ENCODE measurements at regions not wholly inside any gene's neighbourhood (a gene's known extent, or its start where the extent isn't known, plus 50 kb on each side); places are given as distances from the start of the nearest gene placed in this dataset.

GRCh38 chr1:95332754-95333153, 98.7 kb downstream of the RWDD3 start:
- DNase-seq (ENCODE audit: low read depth): no peak
- H3K4me3 ChIP-seq (ENCODE audit: low read depth, low read length): no peak overlapping the region
- TF ChIP-seq, protein P1, sequence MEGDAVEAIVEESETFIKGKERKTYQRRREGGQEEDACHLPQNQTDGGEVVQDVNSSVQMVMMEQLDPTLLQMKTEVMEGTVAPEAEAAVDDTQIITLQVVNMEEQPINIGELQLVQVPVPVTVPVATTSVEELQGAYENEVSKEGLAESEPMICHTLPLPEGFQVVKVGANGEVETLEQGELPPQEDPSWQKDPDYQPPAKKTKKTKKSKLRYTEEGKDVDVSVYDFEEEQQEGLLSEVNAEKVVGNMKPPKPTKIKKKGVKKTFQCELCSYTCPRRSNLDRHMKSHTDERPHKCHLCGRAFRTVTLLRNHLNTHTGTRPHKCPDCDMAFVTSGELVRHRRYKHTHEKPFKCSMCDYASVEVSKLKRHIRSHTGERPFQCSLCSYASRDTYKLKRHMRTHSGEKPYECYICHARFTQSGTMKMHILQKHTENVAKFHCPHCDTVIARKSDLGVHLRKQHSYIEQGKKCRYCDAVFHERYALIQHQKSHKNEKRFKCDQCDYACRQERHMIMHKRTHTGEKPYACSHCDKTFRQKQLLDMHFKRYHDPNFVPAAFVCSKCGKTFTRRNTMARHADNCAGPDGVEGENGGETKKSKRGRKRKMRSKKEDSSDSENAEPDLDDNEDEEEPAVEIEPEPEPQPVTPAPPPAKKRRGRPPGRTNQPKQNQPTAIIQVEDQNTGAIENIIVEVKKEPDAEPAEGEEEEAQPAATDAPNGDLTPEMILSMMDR (IDR thresholded peaks at IDR 0.05; ENCODE audit: insufficient read depth, low read depth, low read length): no peak

GRCh38 chr1:95339377-95339776, 105.4 kb downstream of the RWDD3 start:
- TF ChIP-seq, protein P1 (IDR thresholded peaks at IDR 0.05; ENCODE audit: insufficient read depth, low read depth, low read length): no peak
- no peak overlapping the region for H3K4me3 ChIP-seq (ENCODE audit: low read depth, low read length)
- DNase-seq (ENCODE audit: low read depth): no peak

DNA sequence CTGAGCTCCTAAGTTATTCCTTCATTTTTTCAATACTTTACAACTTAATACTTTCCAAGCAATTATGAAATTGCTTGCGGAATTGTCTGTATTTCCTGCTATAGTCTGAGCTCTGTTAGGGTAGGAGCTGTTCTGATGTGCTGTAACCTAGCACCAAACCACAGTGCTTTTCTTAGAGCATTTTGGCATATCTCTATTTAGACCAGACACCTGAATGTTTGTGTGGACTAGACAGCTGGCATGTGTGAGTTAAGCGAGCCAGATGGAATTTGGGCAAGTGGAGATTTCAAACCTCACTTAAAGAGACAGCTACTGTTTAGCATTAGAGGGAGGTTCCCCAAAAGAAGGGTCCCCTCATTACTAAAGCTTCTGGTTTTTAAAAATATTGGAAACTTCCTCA, 106.1 kb downstream of the RWDD3 start:
- TF ChIP-seq, protein P1 (IDR thresholded peaks at IDR 0.05; ENCODE audit: insufficient read depth, low read depth, low read length): no peak
- H3K4me3 ChIP-seq (ENCODE audit: low read depth, low read length): no peak overlapping the region
- no peak for DNase-seq (ENCODE audit: low read depth)

GRCh38 chr1:95352767-95353166, 118.8 kb downstream of the RWDD3 start:
- no peak overlapping the region for H3K4me3 ChIP-seq (ENCODE audit: low read depth, low read length)
- DNase-seq (ENCODE audit: low read depth): no peak

GRCh38 chr1:95353194-95353593, 119.2 kb downstream of the RWDD3 start:
- TF ChIP-seq, protein P1 (IDR thresholded peaks at IDR 0.05; ENCODE audit: insufficient read depth, low read depth, low read length): no peak
- DNase-seq (ENCODE audit: low read depth): no peak
- H3K4me3 ChIP-seq (ENCODE audit: low read depth, low read length): no peak overlapping the region

More at GRCh38 chr1:95352767-95353166, 118.8 kb downstream of the RWDD3 start:
- TF ChIP-seq, protein P1 (IDR thresholded peaks at IDR 0.05; ENCODE audit: insufficient read depth, low read depth, low read length): no peak

- H3K4me3 ChIP-seq (ENCODE audit: low read depth, low read length): no peak overlapping the region
- no peak for DNase-seq (ENCODE audit: low read depth)
- TF ChIP-seq, protein P1 (IDR thresholded peaks at IDR 0.05; ENCODE audit: insufficient read depth, low read depth, low read length): no peak
Observed at GRCh38 chr1:95364546-95364945, 130.5 kb downstream of the RWDD3 start.

DNA sequence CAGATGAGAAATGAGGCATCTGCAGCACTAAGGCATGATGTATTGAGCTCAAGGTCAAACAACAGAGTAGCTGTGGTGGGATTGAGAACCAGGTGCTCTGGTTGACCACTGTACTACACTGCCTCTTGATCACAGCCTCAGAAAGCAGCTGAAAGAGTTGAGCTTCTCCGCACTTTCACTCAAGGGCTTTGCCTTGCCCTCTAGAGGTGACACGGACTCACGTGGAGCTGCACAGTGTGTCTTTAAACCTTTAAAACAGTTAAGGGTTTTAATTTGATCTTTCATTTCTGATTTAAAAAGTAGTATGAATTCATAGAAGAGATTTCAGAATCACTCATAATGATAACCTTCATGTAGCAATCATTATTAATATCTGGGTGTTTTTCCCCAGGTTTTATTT, 132.5 kb downstream of the RWDD3 start:
- TF ChIP-seq, protein P1 (IDR thresholded peaks at IDR 0.05; ENCODE audit: insufficient read depth, low read depth, low read length): no peak
- no peak overlapping the region for H3K4me3 ChIP-seq (ENCODE audit: low read depth, low read length)
- no peak for DNase-seq (ENCODE audit: low read depth)
